ENCODE measurements at regions not wholly inside any gene's neighbourhood (a gene's known extent, or its start where the extent isn't known, plus 50 kb on each side); places are given as distances from the start of the nearest gene placed in this dataset.
"Not testable (repeated sequence)": the region's sequence is repeated elsewhere in the genome, so short reads cannot be mapped to it uniquely, and the experiment has no call there.

- intact Hi-C loops (cut with DNase I), result no loop called here
- Histone ChIP-seq H3K36me3 (no peaks in the 10 kb centered on the region), H3K4me1 (peaks cover 0 to 5% (median 0%) of the 10 kb centered on the region in 12 donors), H3K9me3 (no peaks in the 10 kb centered on the region), H3K4me3 (no peak overlapping the region), H3K27ac (no peak overlapping the region), H3K27me3 (peaks cover 0 to 8% (median 0%) of the 10 kb centered on the region in 9 donors)
- no peak for DNase-seq
- WGBS, 4 donors, result 44 to 61% (median 47%) methylated on average over 8 of the region's 8 CpGs
- ATAC-seq, result no peak
- no peak for TF ChIP-seq CTCF (IDR thresholded peaks at IDR 0.05)
- no peak for TF ChIP-seq POLR2A (IDR thresholded peaks at IDR 0.05)
These were observed 341.0 kb upstream of the SULF2 start for GRCh38 chr20:48126227-48126740.

- intact Hi-C loops (cut with DNase I), result no loop called here
- H3K9me3 ChIP-seq, result no peaks in the 10 kb centered on the region
- H3K27ac ChIP-seq, result no peak overlapping the region
- no peak overlapping the region for H3K4me3 ChIP-seq
- ATAC-seq (no peak), DNase-seq (no peak)
- peaks cover 0 to 5% (median 0%) of the 10 kb centered on the region in 12 donors for H3K4me1 ChIP-seq
- peaks cover 0 to 8% (median 0%) of the 10 kb centered on the region in 9 donors for H3K27me3 ChIP-seq
- no peak for TF ChIP-seq POLR2A (IDR thresholded peaks at IDR 0.05)
- TF ChIP-seq CTCF (IDR thresholded peaks at IDR 0.05), result no peak
- WGBS, 4 donors, result 68 to 81% (median 72%) methylated on average over 9 of the region's 9 CpGs
- H3K36me3 ChIP-seq, result no peaks in the 10 kb centered on the region
These were observed 339.7 kb upstream of the SULF2 start for GRCh38 chr20:48124960-48125359.

- H3K9me3 ChIP-seq, result no peaks in the 10 kb centered on the region
- TF ChIP-seq POLR2A (IDR thresholded peaks at IDR 0.05) (no peak), CTCF (IDR thresholded peaks at IDR 0.05) (no peak)
These were observed 339.0 kb upstream of the SULF2 start for GRCh38 chr20:48124181-48124782.

GRCh38 chr20:48120120-48120519 is 334.8 kb upstream of the SULF2 start:
- Histone ChIP-seq H3K9me3 (no peaks in the 10 kb centered on the region), H3K27me3 (peaks cover 0 to 7% (median 0%) of the 10 kb centered on the region in 9 donors), H3K4me1 (no peaks in the 10 kb centered on the region), H3K27ac (no peak overlapping the region), H3K4me3 (no peak overlapping the region), H3K36me3 (no peaks in the 10 kb centered on the region)
- 64 to 74% (median 70%) methylated on average over 8 of the region's 8 CpGs for WGBS, 4 donors
- ATAC-seq, result no peak
- TF ChIP-seq CTCF (IDR thresholded peaks at IDR 0.05), result no peak
- TF ChIP-seq POLR2A (IDR thresholded peaks at IDR 0.05), result no peak
- no peak for DNase-seq
- intact Hi-C loops (cut with DNase I), result no loop called here

More at GRCh38 chr20:48124181-48124782, 339.0 kb upstream of the SULF2 start:
- Histone ChIP-seq H3K36me3 (no peaks in the 10 kb centered on the region), H3K4me3 (no peak overlapping the region), H3K4me1 (peaks cover 0 to 3% (median 0%) of the 10 kb centered on the region in 12 donors), H3K27ac (no peak overlapping the region), H3K27me3 (peaks cover 0 to 8% (median 0%) of the 10 kb centered on the region in 9 donors)
- WGBS, 4 donors, result 79 to 86% (median 82%) methylated on average over 14 of the region's 14 CpGs
- no peak for DNase-seq
- intact Hi-C loops (cut with DNase I), result no loop called here
- no peak for ATAC-seq

GRCh38 chr20:48119389-48119788 is 334.1 kb upstream of the SULF2 start:
- 87 to 94% (median 92%) methylated on average over 5 of the region's 5 CpGs for WGBS, 4 donors
- H3K36me3 ChIP-seq; H3K27ac ChIP-seq; intact Hi-C loops (cut with DNase I); DNase-seq; H3K9me3 ChIP-seq; H3K4me3 ChIP-seq; H3K4me1 ChIP-seq; ATAC-seq; H3K27me3 ChIP-seq: not testable (repeated sequence)
